Endothelial cell of umbilical vein (primary cell): ENCODE measurements at regions not wholly inside any gene's neighbourhood (a gene's known extent, or its start where the extent isn't known, plus 50 kb on each side); places are given as distances from the start of the nearest gene placed in this dataset.

Experiments used
- BruUV-seq: library from RNA; stranded (reverse); fragments of 400-500 nt; replicated peaks from 2 replicates; lab custom pipeline; 2021; lab: Mats Ljungman, UMichigan
- CTCF ChIA-PET: fragments of 300-600, 350-600 bp; sonication (Branson Sonifier 250); formaldehyde crosslinking; loops from one replicate; lab custom pipeline; 2021; ENCODE audit warnings: antibody characterized with exemption, inconsistent platforms; lab: Charles Lee
- POLR2A ChIA-PET: fragments of 300-600, 350-600 bp; sonication (Branson Sonifier 250); formaldehyde crosslinking; loops from one replicate; lab custom pipeline; 2021; ENCODE audit warnings: antibody characterized with exemption, inconsistent platforms; lab: Charles Lee
- DNase-seq: peaks from one replicate; pipeline ENCODE4 v3.0.0-alpha.2; 2011; ENCODE audit warnings: low read depth, low spot score
- FAIRE-seq: peaks from 2 replicates; lab custom pipeline; 2011; peaks lifted over from hg19 to GRCh38; lab: Jason Lieb, UNC
- H2AFZ ChIP-seq: 2 replicates; pipeline ENCODE4 v1.6.0; 2012; ENCODE audit warnings: low read depth, low read length, control low read depth, inconsistent platforms
- H3K27ac ChIP-seq: 2 replicates; pipeline ENCODE4 v1.5.1; 2011; ENCODE audit warnings: low read depth, mild to moderate bottlenecking, control low read depth, low read length, moderate library complexity; ENCODE audit not compliant: insufficient read depth
- H3K27me3 ChIP-seq, 2 experiments: 2 replicates each; pipeline versions ENCODE4 v1.6.0 to v1.6.1; 2011; ENCODE audit warnings: low read length in 2 of 2, mixed read lengths in 1 of 2; ENCODE audit not compliant: control insufficient read depth in 2 of 2, insufficient read depth in 2 of 2
- H3K36me3 ChIP-seq, 2 experiments: 2 replicates in 1 of 2; 3 replicates in 1 of 2; pipeline ENCODE4 v1.5.1; 2011; ENCODE audit warnings: low read length in 2 of 2, mild to moderate bottlenecking in 1 of 2, moderate library complexity in 1 of 2; ENCODE audit not compliant: control insufficient read depth in 2 of 2, insufficient read depth in 2 of 2; ENCODE audit errors: extremely low read depth in 1 of 2
- H3K4me1 ChIP-seq: 3 replicates; pipeline ENCODE4 v1.5.1; 2011; ENCODE audit warnings: mild to moderate bottlenecking, low read length; ENCODE audit not compliant: control insufficient read depth, insufficient read depth; ENCODE audit errors: extremely low read depth
- H3K4me2 ChIP-seq: 2 replicates; pipeline ENCODE4 v1.6.1; 2011; ENCODE audit warnings: low read length, control low read depth, mixed read lengths; ENCODE audit not compliant: insufficient read depth
- H3K4me3 ChIP-seq, 3 experiments: fragments of 200-600 bp in 1 of 3; sonication (generic), shearing (Covaris generic) in 1 of 3; replicated peaks in 1 of 3; 2 replicates each; pipeline ENCODE4 v1.5.1; 2011 to 2016; ENCODE audit warnings: control low read depth in 3 of 3, low read length in 3 of 3, mild to moderate bottlenecking in 2 of 3, inconsistent platforms in 1 of 3, low read depth in 1 of 3, moderate library complexity in 1 of 3; ENCODE audit not compliant: insufficient read depth in 1 of 3
- H3K79me2 ChIP-seq: 2 replicates; pipeline ENCODE4 v1.6.0; 2012; ENCODE audit warnings: low read length, inconsistent platforms; ENCODE audit not compliant: control insufficient read depth, insufficient read depth
- H3K9ac ChIP-seq: replicated peaks from 2 replicates; pipeline ENCODE3; 2011; ENCODE audit warnings: low read length, control low read depth; ENCODE audit not compliant: insufficient read depth; ENCODE audit errors: extremely low read depth
- H3K9me1 ChIP-seq: replicated peaks from 3 replicates; pipeline ENCODE4 v1.6.0; 2011; ENCODE audit warnings: mild to moderate bottlenecking, low read length; ENCODE audit not compliant: control insufficient read depth, insufficient read depth; ENCODE audit errors: extremely low read depth
- H3K9me3 ChIP-seq: replicated peaks from 2 replicates; pipeline ENCODE4 v1.5.1; 2012; ENCODE audit warnings: low read length, inconsistent platforms; ENCODE audit not compliant: control insufficient read depth, insufficient read depth
- H4K20me1 ChIP-seq: replicated peaks from 2 replicates; pipeline ENCODE3; 2011; ENCODE audit warnings: mild to moderate bottlenecking, low read length; ENCODE audit not compliant: control insufficient read depth, insufficient read depth; ENCODE audit errors: extremely low read depth
- EZH2 ChIP-seq: IDR thresholded peaks from 2 replicates; pipeline ENCODE4 v1.6.1; 2012; ENCODE audit warnings: borderline replicate concordance, low read depth, mild to moderate bottlenecking, moderate library complexity, low read length, inconsistent platforms; ENCODE audit not compliant: severe bottlenecking
- FOS ChIP-seq: IDR thresholded peaks from 2 replicates; pipeline ENCODE4 v1.6.1; 2011; ENCODE audit warnings: mild to moderate bottlenecking, low read length, moderate library complexity, borderline replicate concordance; ENCODE audit not compliant: insufficient read depth
- GATA2 ChIP-seq: IDR thresholded peaks from 2 replicates; pipeline ENCODE4 v1.7.0; 2011; ENCODE audit warnings: low read depth, mild to moderate bottlenecking, moderate library complexity, mixed read lengths, low read length; ENCODE audit not compliant: insufficient read length, insufficient read depth
- JUN ChIP-seq: IDR thresholded peaks from 2 replicates; pipeline ENCODE4 v1.6.1; 2011; ENCODE audit warnings: borderline replicate concordance, low read depth; ENCODE audit not compliant: insufficient read length, insufficient read depth
- MYC ChIP-seq: IDR thresholded peaks from one replicate; pipeline ENCODE4 v1.6.1; 2011; ENCODE audit warnings: mild to moderate bottlenecking, low read depth, low read length
- POLR2A ChIP-seq: IDR thresholded peaks from 2 replicates; pipeline ENCODE4 v1.6.1; 2012; ENCODE audit warnings: low read depth, mild to moderate bottlenecking, control low read depth, low read length
- POLR2AphosphoS5 ChIP-seq: IDR thresholded peaks from 2 replicates; pipeline ENCODE4 v1.6.1; 2012; ENCODE audit warnings: low read depth, mild to moderate bottlenecking, control low read depth, low read length, moderate library complexity; ENCODE audit not compliant: insufficient read depth
- dilution Hi-C: fragments of 300-500 bp; cut with MboI; formaldehyde crosslinking; loops from one replicate; pipeline ENCODE4 v1.15.0; 2019; ENCODE audit warnings: low sequenced_read_pairs; ENCODE audit not compliant: extremely low pct_ligation_motif_present
- intact Hi-C: fragments of 100-400 bp; cut with micrococcal nuclease; formaldehyde crosslinking; loops from one replicate; pipeline ENCODE4 v1.10.0; 2022
- TF ChIP-seq, protein P1 (sequence below): IDR thresholded peaks from 2 replicates; pipeline ENCODE4 v1.6.1; 2011; ENCODE audit not compliant: insufficient read depth, insufficient read length
- TF ChIP-seq, protein P2 (sequence below), 2 donors: IDR thresholded peaks; 1 replicate in 1 of 2; 2 replicates in 1 of 2; pipeline ENCODE4 v1.5.1; 2011; ENCODE audit warnings: low read length in 2 of 2, mild to moderate bottlenecking in 2 of 2, moderate library complexity in 2 of 2, control low read depth in 1 of 2, inconsistent platforms in 1 of 2, low read depth in 1 of 2; ENCODE audit not compliant: insufficient read depth in 1 of 2; ENCODE audit errors: extremely low read depth in 1 of 2

DNA sequence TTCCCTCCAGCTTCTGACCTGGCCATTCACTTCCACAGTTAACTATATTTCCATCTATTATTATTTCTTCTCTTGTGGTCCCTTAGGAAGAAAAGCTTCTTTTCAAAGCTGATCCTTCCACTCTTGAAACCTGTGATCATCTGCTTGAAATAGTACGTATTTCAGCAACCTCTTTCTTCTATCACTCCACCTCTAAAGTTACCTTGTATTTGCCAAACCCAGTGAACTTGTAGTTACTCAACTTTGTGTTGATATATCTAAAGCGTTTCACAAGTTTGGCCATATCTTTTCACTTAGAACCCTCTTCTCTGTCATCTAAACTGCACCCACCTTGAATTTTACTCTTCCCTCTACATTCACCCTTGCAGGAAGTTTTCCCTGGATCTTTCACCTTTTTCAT, 173.8 kb upstream of the RAD23B start:
- no peaks in the 10 kb centered on the region for H3K9me3 ChIP-seq
- H3K4me1 ChIP-seq, result no peaks in the 10 kb centered on the region
- no peaks in the 10 kb centered on the region for H4K20me1 ChIP-seq
- CTCF ChIA-PET, result no interaction called here
- no peak overlapping the region for H2AFZ ChIP-seq
- H3K9me1 ChIP-seq, result no peaks in the 10 kb centered on the region
- H3K9ac ChIP-seq, result no peak overlapping the region
- dilution Hi-C loops (no loop called here), intact Hi-C loops (no loop called here)
- H3K27ac ChIP-seq, result no peak overlapping the region
- no peak for TF ChIP-seq JUN
- H3K27me3 ChIP-seq, result no peaks in the 10 kb centered on the region
- H3K4me3 ChIP-seq, result no peak overlapping the region
- H3K36me3 ChIP-seq, result no peaks in the 10 kb centered on the region
- DNase-seq (no peak), FAIRE-seq (no peak)
- H3K4me2 ChIP-seq, result no peak overlapping the region
- no peaks in the 10 kb centered on the region for H3K79me2 ChIP-seq
- POLR2A ChIA-PET, result no interaction called here
- BruUV-seq, result no TSS peak

DNA sequence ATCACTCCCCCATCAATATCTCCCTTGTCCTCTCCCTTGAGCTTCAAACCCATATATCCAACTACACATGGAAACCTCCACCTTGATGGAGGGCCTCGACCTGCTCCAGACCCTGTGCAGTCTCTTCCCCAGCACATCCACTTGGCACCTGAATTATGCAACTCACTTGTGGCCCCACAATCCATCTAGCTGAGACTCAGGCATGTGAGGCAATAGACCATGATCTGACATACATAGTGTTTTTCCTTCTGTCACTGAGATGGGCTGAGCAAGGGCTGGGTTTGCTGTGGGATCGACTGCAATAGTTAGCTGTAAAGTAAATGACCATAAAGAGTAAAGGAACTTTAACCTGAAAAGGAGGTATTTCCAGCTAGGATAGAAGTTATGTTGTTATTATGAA, 172.9 kb upstream of the RAD23B start:
- Histone ChIP-seq H3K4me2 (no peak overlapping the region), H3K27me3 (no peaks in the 10 kb centered on the region), H3K9me1 (no peaks in the 10 kb centered on the region), H4K20me1 (no peaks in the 10 kb centered on the region), H3K9me3 (no peaks in the 10 kb centered on the region), H3K4me1 (no peaks in the 10 kb centered on the region), H3K79me2 (no peaks in the 10 kb centered on the region), H3K4me3 (no peak overlapping the region), H2AFZ (no peak overlapping the region), H3K9ac (no peak overlapping the region), H3K27ac (no peak overlapping the region), H3K36me3 (no peaks in the 10 kb centered on the region)
- TF ChIP-seq POLR2A (no peak), FOS (no peak), POLR2AphosphoS5 (no peak), JUN (no peak), EZH2 (no peak), MYC (no peak), GATA2 (no peak)
- TF ChIP-seq, protein P1, sequence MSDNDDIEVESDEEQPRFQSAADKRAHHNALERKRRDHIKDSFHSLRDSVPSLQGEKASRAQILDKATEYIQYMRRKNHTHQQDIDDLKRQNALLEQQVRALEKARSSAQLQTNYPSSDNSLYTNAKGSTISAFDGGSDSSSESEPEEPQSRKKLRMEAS, result no peak
- TF ChIP-seq, protein P2, sequence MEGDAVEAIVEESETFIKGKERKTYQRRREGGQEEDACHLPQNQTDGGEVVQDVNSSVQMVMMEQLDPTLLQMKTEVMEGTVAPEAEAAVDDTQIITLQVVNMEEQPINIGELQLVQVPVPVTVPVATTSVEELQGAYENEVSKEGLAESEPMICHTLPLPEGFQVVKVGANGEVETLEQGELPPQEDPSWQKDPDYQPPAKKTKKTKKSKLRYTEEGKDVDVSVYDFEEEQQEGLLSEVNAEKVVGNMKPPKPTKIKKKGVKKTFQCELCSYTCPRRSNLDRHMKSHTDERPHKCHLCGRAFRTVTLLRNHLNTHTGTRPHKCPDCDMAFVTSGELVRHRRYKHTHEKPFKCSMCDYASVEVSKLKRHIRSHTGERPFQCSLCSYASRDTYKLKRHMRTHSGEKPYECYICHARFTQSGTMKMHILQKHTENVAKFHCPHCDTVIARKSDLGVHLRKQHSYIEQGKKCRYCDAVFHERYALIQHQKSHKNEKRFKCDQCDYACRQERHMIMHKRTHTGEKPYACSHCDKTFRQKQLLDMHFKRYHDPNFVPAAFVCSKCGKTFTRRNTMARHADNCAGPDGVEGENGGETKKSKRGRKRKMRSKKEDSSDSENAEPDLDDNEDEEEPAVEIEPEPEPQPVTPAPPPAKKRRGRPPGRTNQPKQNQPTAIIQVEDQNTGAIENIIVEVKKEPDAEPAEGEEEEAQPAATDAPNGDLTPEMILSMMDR (IDR thresholded peaks at IDR 0.05; ENCODE audit: extremely low read depth in 1 of 2, insufficient read depth in 1 of 2, low read depth in 1 of 2, low read length in 2 of 2), result no peak
- CTCF ChIA-PET, result no interaction called here
- FAIRE-seq (no peak), DNase-seq (no peak)
- intact Hi-C loops (no loop called here), dilution Hi-C loops (no loop called here)
- BruUV-seq, result no TSS peak
- POLR2A ChIA-PET, result no interaction called here
